Muscle of leg (tissue), 3 donors: ENCODE measurements at regions not wholly inside any gene's neighbourhood (a gene's known extent, or its start where the extent isn't known, plus 50 kb on each side); places are given as distances from the start of the nearest gene placed in this dataset.
"Not testable (repeated sequence)": the region's sequence is repeated elsewhere in the genome, so short reads cannot be mapped to it uniquely, and the experiment has no call there.

Source experiments
- DNase-seq: peaks from one replicate; pipeline ENCODE4 v3.0.0; 2013
- H3K27ac ChIP-seq: one replicate; pipeline ENCODE4 v1.5.1; 2013; ENCODE audit warnings: mild to moderate bottlenecking, low read length, control low read depth
- H3K27me3 ChIP-seq: one replicate; pipeline ENCODE4 v1.6.1; 2013; ENCODE audit warnings: low read length; ENCODE audit not compliant: control insufficient read depth, insufficient read depth
- H3K36me3 ChIP-seq: one replicate; pipeline ENCODE4 v1.6.1; 2013; ENCODE audit warnings: low read length; ENCODE audit not compliant: control insufficient read depth, insufficient read depth
- H3K4me1 ChIP-seq: one replicate; pipeline ENCODE4 v1.6.1; 2013; ENCODE audit warnings: low read length; ENCODE audit not compliant: control insufficient read depth, insufficient read depth
- H3K4me3 ChIP-seq: one replicate; pipeline ENCODE4 v1.5.1; 2013; ENCODE audit warnings: low read length, control low read depth
- H3K9me3 ChIP-seq: replicated peaks from 2 replicates; pipeline ENCODE4 v1.6.1; 2013; ENCODE audit warnings: low read depth, low read length; ENCODE audit not compliant: control insufficient read depth
- WGBS: methylation state at CpG from one replicate; pipeline ENCODE4 v1.1.5; 2013; ENCODE audit warnings: missing lambda C conversion rate; ENCODE audit not compliant: insufficient coverage; 5-methylcytosine and 5-hydroxymethylcytosine counted together

DNA sequence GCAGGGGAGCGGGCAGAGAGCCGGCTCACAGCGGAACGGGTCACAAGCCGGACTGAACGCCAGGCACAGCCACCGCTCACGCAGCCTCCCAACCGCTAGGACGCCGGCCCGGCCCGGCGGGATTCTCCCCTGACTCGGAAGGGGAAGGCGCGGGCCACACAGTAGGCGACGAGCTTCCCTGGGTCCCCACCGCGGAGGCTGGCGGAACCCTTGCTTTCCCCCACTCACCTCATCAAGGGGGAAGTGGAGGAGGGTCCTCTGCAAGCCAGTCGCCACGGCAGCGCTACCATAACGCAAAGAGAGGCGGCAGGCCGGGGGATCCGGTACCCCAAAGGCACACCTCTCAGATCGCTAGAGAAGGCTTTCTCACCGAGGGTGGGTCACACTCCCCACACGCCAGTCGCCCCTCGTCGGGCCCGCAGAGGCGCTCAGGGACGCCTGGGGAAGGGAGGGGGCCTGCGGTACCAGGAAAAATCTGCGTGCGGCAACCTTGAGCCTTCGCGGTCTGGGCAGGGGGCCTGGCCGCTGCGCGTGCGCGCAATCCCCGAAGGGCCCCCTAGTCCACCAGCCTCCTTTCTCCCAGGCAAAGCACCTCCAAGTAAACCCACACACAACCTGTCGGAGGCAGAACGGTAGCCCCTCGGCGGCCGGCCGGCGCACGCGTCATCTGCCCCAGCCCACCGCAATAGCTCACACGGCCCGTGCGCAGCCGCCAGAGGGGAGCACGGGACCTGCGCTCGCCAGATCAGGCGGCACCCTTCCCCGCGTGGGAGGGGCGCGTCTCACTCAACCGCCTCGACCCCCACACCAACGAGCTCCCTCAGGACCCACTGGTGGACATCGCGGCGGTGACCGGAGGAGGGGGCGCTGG is 95.8 kb upstream of the ANKRD30BL start:
- 4% methylated on average over 35 of the region's 79 CpGs for WGBS
- H3K27ac ChIP-seq, H3K36me3 ChIP-seq, H3K4me1 ChIP-seq, H3K4me3 ChIP-seq, DNase-seq, H3K9me3 ChIP-seq: not testable (repeated sequence)
- H3K27me3 ChIP-seq, result peaks cover 34% of the 10 kb centered on the region

- not testable (repeated sequence) for DNase-seq, H3K9me3 ChIP-seq, H3K27ac ChIP-seq, H3K36me3 ChIP-seq, H3K4me3 ChIP-seq, H3K4me1 ChIP-seq
- H3K27me3 ChIP-seq, result peaks cover 34% of the 10 kb centered on the region
- WGBS, result 96% methylated on average over 4 of the region's 13 CpGs
Observed at GRCh38 chr2:132259276-132259675, 97.5 kb upstream of the ANKRD30BL start.

GRCh38 chr2:132265595-132265994 is 103.8 kb upstream of the ANKRD30BL start:
- WGBS, result 92% methylated on average over 8 of the region's 12 CpGs
- not testable (repeated sequence) for H3K27ac ChIP-seq, DNase-seq, H3K36me3 ChIP-seq, H3K9me3 ChIP-seq, H3K4me3 ChIP-seq, H3K4me1 ChIP-seq, H3K27me3 ChIP-seq

DNA sequence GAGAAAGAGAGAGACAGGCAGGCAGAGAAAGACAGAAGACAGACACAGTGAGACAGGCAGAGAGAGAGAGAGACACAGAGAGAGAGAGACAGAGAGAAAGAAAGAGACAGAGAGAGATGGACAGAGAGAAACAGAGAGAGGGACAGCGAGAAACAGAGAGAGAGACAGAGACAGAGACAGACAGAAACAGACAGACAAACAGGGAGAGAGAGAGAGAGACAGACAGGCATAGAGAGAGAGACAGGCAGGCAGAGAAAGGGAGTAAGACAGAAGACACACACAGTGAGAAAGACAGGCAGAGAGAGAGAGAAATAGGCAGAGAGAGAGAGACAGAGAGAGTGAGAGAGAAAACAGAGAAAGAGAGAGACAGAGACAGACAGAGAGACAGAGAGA is 105.3 kb upstream of the ANKRD30BL start:
- H3K36me3 ChIP-seq, result no peaks in the 10 kb centered on the region
- WGBS, result 95% methylated on average over 1 of the region's 1 CpG
- H3K27ac ChIP-seq, result no peak overlapping the region
- no peak for DNase-seq
- H3K9me3 ChIP-seq, result no peaks in the 10 kb centered on the region
- H3K4me1 ChIP-seq, result no peaks in the 10 kb centered on the region
- H3K4me3 ChIP-seq, result no peak overlapping the region
- H3K27me3 ChIP-seq, result peaks cover 5% of the 10 kb centered on the region

DNA sequence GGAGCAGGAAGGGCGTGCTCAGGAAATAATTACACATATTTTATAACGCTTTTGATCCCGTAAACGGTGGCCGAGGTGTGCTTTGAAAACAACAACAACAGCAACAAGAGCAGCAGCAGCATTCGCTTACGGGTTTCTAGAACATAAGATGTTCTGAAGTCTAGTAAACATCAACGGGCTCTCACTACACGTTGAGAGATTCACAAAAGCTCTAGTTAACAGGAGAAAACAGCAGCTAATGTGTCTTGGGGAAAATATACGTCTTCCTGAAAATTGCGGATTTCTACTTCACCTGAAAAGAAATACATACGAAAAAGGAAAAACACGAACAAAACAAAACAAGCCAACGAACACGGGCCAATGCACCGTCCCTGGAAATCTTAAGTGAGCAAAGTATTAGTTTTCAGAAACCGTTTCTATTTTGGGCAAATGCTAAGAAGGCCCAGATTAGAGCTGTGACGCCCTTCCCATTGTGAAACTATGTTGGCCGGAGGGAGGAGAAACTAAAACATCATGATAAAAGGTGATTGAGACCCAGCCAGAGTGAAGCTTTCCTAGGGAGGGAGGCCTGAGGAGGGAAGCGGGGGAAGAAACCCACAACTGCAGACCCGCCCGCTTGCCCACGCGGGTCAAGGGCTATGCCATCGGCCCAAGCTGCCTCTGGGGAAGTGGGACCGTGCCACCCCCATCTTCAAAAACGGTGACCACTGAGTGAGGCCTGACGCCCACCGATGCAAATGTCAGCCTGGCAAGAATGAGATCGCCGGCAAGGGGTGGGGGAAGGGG is 105.9 kb upstream of the ANKRD30BL start:
- H3K4me1 ChIP-seq, H3K4me3 ChIP-seq, H3K36me3 ChIP-seq, H3K27ac ChIP-seq, H3K9me3 ChIP-seq, H3K27me3 ChIP-seq: not testable (repeated sequence)
- peak; percentile 65 for DNase-seq
- 12% methylated on average over 8 of the region's 31 CpGs for WGBS

DNA sequence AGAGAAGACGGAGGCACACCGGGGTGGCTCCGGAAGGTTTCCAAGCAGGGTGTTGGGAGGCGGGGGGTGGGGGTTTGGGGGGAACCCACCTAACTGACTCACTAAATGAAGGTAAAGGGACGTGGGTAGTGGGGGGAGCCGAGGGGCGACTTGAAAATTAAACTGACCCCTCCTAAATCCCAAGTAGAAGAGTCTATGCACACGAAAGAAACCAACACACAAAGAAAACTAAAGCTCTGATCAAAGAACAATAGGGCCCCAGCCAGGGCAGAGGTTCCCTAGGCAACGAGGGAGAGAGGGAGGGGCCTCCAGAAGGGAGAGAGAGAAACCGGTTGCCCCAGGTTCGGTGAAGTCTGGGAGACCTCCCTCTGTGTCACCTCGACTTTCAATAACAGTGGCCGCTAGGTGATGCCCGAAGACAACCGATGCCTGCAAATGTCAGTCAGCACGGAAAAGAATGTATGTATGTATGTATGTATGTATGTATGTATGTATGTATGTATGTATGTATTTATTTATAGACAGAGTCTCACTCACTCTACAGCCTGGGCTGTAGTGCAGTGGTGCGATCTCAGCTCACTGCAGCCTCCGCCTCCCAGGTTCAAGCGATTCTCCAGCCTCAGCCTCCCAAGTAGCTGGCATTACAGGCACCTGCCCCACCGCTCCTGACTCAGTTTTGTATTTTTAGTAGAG is 106.7 kb upstream of the ANKRD30BL start:
- peak overlapping the region; percentile 25 for H3K4me3 ChIP-seq
- DNase-seq, result peak; percentile 52
- whole genome bisulfite sequencing, result 0% methylated on average over 2 of the region's 20 CpGs
- not testable (repeated sequence) for H3K4me1 ChIP-seq, H3K9me3 ChIP-seq, H3K27ac ChIP-seq, H3K27me3 ChIP-seq, H3K36me3 ChIP-seq

- H3K4me3 ChIP-seq, result no peak overlapping the region
- 59% methylated on average over 14 of the region's 19 CpGs for WGBS
Observed at GRCh38 chr2:132268977-132269523, 107.3 kb upstream of the ANKRD30BL start.

DNA sequence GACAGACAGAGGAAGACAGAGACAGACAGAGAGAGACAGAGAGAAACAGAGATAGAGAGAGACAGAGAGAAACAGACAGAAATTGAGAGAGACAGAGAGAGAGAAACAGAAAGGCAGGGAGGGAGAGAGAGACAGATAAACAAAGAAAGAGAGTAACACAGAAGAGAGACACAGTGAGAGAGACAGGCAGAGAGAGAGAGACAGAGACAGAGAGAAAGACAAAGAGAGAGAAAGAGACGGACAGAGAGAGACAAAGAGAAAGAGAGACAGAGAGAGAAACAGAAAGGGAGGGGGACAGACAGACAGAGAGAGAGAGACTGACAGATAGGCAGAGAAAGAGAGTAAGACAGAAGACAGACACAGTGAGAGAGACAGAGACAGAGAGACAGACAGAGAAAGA is 108.5 kb upstream of the ANKRD30BL start:
- H3K4me1 ChIP-seq, result no peaks in the 10 kb centered on the region
- DNase-seq, result no peak
- WGBS, result 79% methylated on average over 1 of the region's 1 CpG
- peaks cover 5% of the 10 kb centered on the region for H3K27me3 ChIP-seq
- H3K4me3 ChIP-seq, result no peak overlapping the region
- no peaks in the 10 kb centered on the region for H3K9me3 ChIP-seq
- no peak overlapping the region for H3K27ac ChIP-seq
- H3K36me3 ChIP-seq, result no peaks in the 10 kb centered on the region

More at GRCh38 chr2:132268977-132269523, 107.3 kb upstream of the ANKRD30BL start:
- Histone ChIP-seq H3K27me3 (peaks cover 5% of the 10 kb centered on the region), H3K36me3 (no peaks in the 10 kb centered on the region), H3K9me3 (no peaks in the 10 kb centered on the region), H3K27ac (no peak overlapping the region), H3K4me1 (no peaks in the 10 kb centered on the region)
- DNase-seq, result no peak

- Histone ChIP-seq H3K9me3 (no peaks in the 10 kb centered on the region), H3K36me3 (no peaks in the 10 kb centered on the region), H3K4me3 (no peak overlapping the region), H3K27me3 (peaks cover 5% of the 10 kb centered on the region), H3K4me1 (no peaks in the 10 kb centered on the region), H3K27ac (no peak overlapping the region)
- no peak for DNase-seq
Observed at GRCh38 chr2:132270981-132271546, 109.3 kb upstream of the ANKRD30BL start.

GRCh38 chr2:132271794-132272193 is 110.0 kb upstream of the ANKRD30BL start:
- DNase-seq, H3K4me3 ChIP-seq: not testable (repeated sequence)
- WGBS, result 87% methylated on average over 4 of the region's 11 CpGs

More at GRCh38 chr2:132271794-132272193, 110.0 kb upstream of the ANKRD30BL start:
- not testable (repeated sequence) for H3K9me3 ChIP-seq, H3K27ac ChIP-seq, H3K4me1 ChIP-seq, H3K36me3 ChIP-seq, H3K27me3 ChIP-seq
